Vagina (tissue), 2 donors: ENCODE measurements at regions not wholly inside any gene's neighbourhood (a gene's known extent, or its start where the extent isn't known, plus 50 kb on each side); places are given as distances from the start of the nearest gene placed in this dataset.

Experiments
- CTCF ChIP-seq, 3 experiments: fragments of 450-650 bp in 2 of 3; fragments of 200-600 bp in 1 of 3; sonication (generic) in 1 of 3; IDR thresholded peaks; one replicate each; pipeline ENCODE4 v1.5.1; 2017 to 2019; ENCODE audit warnings: antibody characterized with exemption in 3 of 3, mild to moderate bottlenecking in 2 of 3, moderate library complexity in 2 of 3
- POLR2A ChIP-seq, 2 donors: fragments of 450-650 bp; IDR thresholded peaks; one replicate each; pipeline ENCODE4 v1.6.1; 2017; ENCODE audit warnings: antibody characterized with exemption in 2 of 2, mild to moderate bottlenecking in 2 of 2, moderate library complexity in 2 of 2
- POLR2AphosphoS5 ChIP-seq, 2 donors: sonication (generic); formaldehyde crosslinking; IDR thresholded peaks; one replicate each; pipeline ENCODE4 v1.9.0; 2017; ENCODE audit warnings: antibody characterized with exemption in 2 of 2, mild to moderate bottlenecking in 2 of 2, low read depth in 1 of 2; ENCODE audit not compliant: insufficient read depth in 1 of 2

- TF ChIP-seq CTCF (IDR thresholded peaks at IDR 0.05) (no peak), POLR2AphosphoS5 (IDR thresholded peaks at IDR 0.05; ENCODE audit: insufficient read depth in 1 of 2, low read depth in 1 of 2) (no peak), POLR2A (IDR thresholded peaks at IDR 0.05) (no peak)
Measured at GRCh38 chr18:67242001-67242400, 274.5 kb downstream of the DSEL start.
